Spleen (tissue), 7 donors: ENCODE measurements at regions not wholly inside any gene's neighbourhood (a gene's known extent, or its start where the extent isn't known, plus 50 kb on each side); places are given as distances from the start of the nearest gene placed in this dataset.

Experiments
- CTCF ChIP-seq, 11 experiments: fragments of 200-600 bp in 7 of 11; fragments of 450-650 bp in 4 of 11; sonication (generic) in 4 of 11; IDR thresholded peaks in 8 of 11; conservative IDR thresholded peaks in 3 of 11; 1 replicate in 7 of 11; 2 replicates in 4 of 11; pipeline versions ENCODE4 v1.4.0 to v1.8.0; 2016 to 2021; ENCODE audit warnings: antibody characterized with exemption in 11 of 11, inconsistent platforms in 4 of 11, mild to moderate bottlenecking in 1 of 11
- POLR2A ChIP-seq, 3 donors: fragments of 450-650 bp; IDR thresholded peaks; one replicate each; pipeline ENCODE4 v1.5.1; 2017; ENCODE audit warnings: antibody characterized with exemption in 3 of 3, mild to moderate bottlenecking in 1 of 3
- POLR2AphosphoS5 ChIP-seq, 3 donors: sonication (generic); formaldehyde crosslinking; IDR thresholded peaks; one replicate each; pipeline ENCODE4 v1.5.1; 2017; ENCODE audit warnings: antibody characterized with exemption in 3 of 3
- donor health status: DM: no; HTN: no; CAD: no; lungs with moderate emphysema.
- donor health status: DM: no; HTN: no; CAD: no.
- donor health status: DM: no; HTN: no; CAD: no.

- no peak for TF ChIP-seq CTCF (IDR thresholded peaks at IDR 0.05 in 8 of 11, conservative IDR thresholded peaks at IDR 0.05 in 3 of 11)
- TF ChIP-seq POLR2A (IDR thresholded peaks at IDR 0.05) = no peak
- no peak for TF ChIP-seq POLR2AphosphoS5 (IDR thresholded peaks at IDR 0.05)
Observed at GRCh38 chr5:125346316-125346715, 599.9 kb upstream of the ZNF608 start.
